ENCODE measurements at regions not wholly inside any gene's neighbourhood (a gene's known extent, or its start where the extent isn't known, plus 50 kb on each side); places are given as distances from the start of the nearest gene placed in this dataset.

DNA sequence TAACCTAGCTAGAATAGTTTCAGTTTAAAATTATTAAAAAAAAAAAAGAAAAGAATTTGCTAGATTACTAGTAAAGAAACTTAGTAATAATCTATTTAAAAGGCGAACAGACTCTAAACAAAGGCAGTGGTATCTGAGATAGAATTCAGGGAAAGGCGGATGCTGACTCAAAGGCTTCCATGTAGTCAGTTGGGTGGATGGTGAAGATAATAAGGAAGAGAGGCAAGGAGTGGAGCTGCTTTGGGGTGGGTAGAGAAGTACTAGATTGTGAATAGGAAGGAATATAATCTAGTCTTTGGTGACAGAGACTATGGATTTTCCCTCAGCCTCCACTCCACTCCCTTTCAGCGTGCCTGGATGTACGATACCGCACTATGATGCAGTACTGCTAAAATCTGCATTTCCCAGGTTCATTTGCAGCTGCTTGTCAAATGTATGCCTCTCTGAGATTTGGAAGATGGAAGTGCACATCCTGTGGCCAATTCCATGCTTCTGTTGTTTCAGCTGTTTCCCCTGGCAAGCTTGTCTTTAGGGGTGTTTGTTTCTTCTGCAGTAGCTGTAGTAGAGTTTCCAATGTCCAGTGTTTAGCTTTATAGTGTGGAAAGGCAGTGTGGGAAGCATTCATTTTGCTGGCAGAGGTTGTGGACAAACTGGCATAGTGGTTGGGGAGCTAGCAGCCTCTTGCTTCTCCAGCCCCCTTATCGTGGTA is 184.6 kb upstream of the NRIP1 start:
- H3K9me3 ChIP-seq (ENCODE audit: control insufficient read depth, low read length): no peaks in the 10 kb centered on the region
- H3K36me3 ChIP-seq (ENCODE audit: control insufficient read depth, insufficient read depth, low read length): no peaks in the 10 kb centered on the region
- H3K27ac ChIP-seq (ENCODE audit: insufficient read depth, low read length, poor library complexity, severe bottlenecking): no peak overlapping the region
- H3K4me3 ChIP-seq (ENCODE audit: insufficient read depth, low read depth, low read length, poor library complexity, severe bottlenecking): no peak overlapping the region
- no peak for DNase-seq
- no peaks in the 10 kb centered on the region for H3K4me1 ChIP-seq (ENCODE audit: control insufficient read depth, insufficient read depth, low read length, poor library complexity, severe bottlenecking)
- no peaks in the 10 kb centered on the region for H3K27me3 ChIP-seq (replicated peaks; ENCODE audit: control insufficient read depth, insufficient read depth, low read length, poor library complexity, severe bottlenecking)

DNA sequence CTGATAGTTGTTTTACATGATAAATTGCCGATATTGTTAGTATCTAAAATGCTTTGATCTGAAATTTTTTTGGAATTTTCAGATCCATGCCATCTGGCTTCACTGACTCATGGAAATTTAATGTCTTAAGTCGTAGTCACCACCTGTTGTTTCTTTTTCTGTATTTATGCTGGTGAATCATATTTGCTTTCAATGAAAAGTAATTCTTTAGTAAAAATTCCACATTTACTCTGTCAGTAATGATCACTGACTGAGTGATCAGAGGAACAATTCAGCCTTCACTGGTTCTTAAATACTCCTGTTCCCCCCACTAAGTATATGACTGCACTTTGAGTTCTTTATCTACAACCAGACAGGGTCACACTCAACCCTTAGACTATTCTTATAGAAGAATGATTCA is 185.6 kb upstream of the NRIP1 start:
- Histone ChIP-seq H3K4me1 (ENCODE audit: control insufficient read depth, insufficient read depth, low read length, poor library complexity, severe bottlenecking) (no peaks in the 10 kb centered on the region), H3K27me3 (replicated peaks; ENCODE audit: control insufficient read depth, insufficient read depth, low read length, poor library complexity, severe bottlenecking) (no peaks in the 10 kb centered on the region), H3K4me3 (ENCODE audit: insufficient read depth, low read depth, low read length, poor library complexity, severe bottlenecking) (no peak overlapping the region), H3K9me3 (ENCODE audit: control insufficient read depth, low read length) (no peaks in the 10 kb centered on the region), H3K36me3 (ENCODE audit: control insufficient read depth, insufficient read depth, low read length) (no peaks in the 10 kb centered on the region), H3K27ac (ENCODE audit: insufficient read depth, low read length, poor library complexity, severe bottlenecking) (no peak overlapping the region)
- no peak for DNase-seq

DNA sequence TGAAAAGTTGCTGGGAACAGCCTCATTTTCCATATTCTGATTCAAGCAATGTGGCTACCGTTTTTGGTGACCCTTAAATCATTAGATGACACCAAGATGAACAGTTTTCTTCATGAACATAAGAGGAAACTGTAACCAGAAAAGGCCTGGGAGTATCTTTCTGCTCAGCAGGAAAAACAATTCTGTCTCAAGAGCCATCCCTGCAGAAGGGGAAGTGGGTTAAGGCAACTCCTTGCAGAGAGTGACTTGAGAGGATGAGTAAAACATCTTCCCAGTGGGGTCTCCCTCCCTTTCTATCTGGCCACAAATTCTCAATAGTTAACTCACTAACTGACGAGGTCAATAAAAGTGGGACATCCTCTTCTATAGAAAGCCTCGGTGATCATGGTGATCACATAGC is 187.6 kb upstream of the NRIP1 start:
- H3K27ac ChIP-seq (ENCODE audit: insufficient read depth, low read length, poor library complexity, severe bottlenecking): no peak overlapping the region
- H3K4me3 ChIP-seq (ENCODE audit: insufficient read depth, low read depth, low read length, poor library complexity, severe bottlenecking): no peak overlapping the region
- DNase-seq: no peak

DNA sequence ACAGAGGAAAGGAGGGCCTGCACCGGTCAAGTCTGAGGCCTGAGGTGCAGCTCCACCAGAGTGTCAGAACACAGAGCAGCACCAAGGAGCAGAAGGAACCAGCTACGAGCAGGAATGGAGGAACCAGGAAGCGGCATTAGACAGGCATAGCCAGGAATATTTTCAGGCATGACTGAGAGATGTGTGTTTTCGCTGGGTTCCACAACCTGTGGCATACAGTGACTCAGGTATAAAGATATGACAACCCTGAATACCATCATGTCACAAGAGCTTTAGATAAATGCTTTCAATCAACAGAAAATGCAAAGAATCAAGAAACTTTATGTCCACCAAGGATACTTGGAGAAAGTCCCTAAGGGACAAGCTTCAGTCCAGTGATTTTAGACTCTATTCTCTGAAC is 189.3 kb upstream of the NRIP1 start:
- no peak for DNase-seq
- H3K27me3 ChIP-seq (replicated peaks; ENCODE audit: control insufficient read depth, insufficient read depth, low read length, poor library complexity, severe bottlenecking): no peaks in the 10 kb centered on the region
- H3K36me3 ChIP-seq (ENCODE audit: control insufficient read depth, insufficient read depth, low read length): no peaks in the 10 kb centered on the region
- H3K9me3 ChIP-seq (ENCODE audit: control insufficient read depth, low read length): no peaks in the 10 kb centered on the region
- H3K4me3 ChIP-seq (ENCODE audit: insufficient read depth, low read depth, low read length, poor library complexity, severe bottlenecking): no peak overlapping the region
- no peak overlapping the region for H3K27ac ChIP-seq (ENCODE audit: insufficient read depth, low read length, poor library complexity, severe bottlenecking)
- H3K4me1 ChIP-seq (ENCODE audit: control insufficient read depth, insufficient read depth, low read length, poor library complexity, severe bottlenecking): no peaks in the 10 kb centered on the region

More for the DNA sequence above, 187.6 kb upstream of the NRIP1 start:
- H3K9me3 ChIP-seq (ENCODE audit: control insufficient read depth, low read length): no peaks in the 10 kb centered on the region
- H3K4me1 ChIP-seq (ENCODE audit: control insufficient read depth, insufficient read depth, low read length, poor library complexity, severe bottlenecking): no peaks in the 10 kb centered on the region
- H3K36me3 ChIP-seq (ENCODE audit: control insufficient read depth, insufficient read depth, low read length): no peaks in the 10 kb centered on the region
- H3K27me3 ChIP-seq (replicated peaks; ENCODE audit: control insufficient read depth, insufficient read depth, low read length, poor library complexity, severe bottlenecking): no peaks in the 10 kb centered on the region

DNA sequence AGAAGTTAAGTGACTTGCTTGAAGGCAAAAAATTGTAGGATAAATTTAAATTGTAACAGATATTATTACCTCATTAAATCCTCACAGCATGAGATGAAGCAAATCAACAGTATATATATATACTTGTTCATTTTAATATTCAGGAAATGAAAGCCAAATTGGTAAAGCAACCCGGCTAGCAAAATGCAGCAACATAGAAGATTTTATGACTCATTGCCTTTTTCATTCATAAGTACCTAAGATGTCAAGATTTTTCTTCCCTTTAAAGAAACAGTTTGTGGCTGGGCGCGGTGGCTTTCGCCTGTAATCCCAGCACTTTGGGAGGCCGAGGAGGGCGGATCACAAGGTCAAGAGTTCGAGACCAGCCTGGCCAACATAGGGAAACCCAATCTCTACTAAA is 190.5 kb upstream of the NRIP1 start:
- Histone ChIP-seq H3K27me3 (replicated peaks; ENCODE audit: control insufficient read depth, insufficient read depth, low read length, poor library complexity, severe bottlenecking) (no peaks in the 10 kb centered on the region), H3K4me3 (ENCODE audit: insufficient read depth, low read depth, low read length, poor library complexity, severe bottlenecking) (no peak overlapping the region), H3K9me3 (ENCODE audit: control insufficient read depth, low read length) (no peaks in the 10 kb centered on the region), H3K27ac (ENCODE audit: insufficient read depth, low read length, poor library complexity, severe bottlenecking) (no peak overlapping the region), H3K4me1 (ENCODE audit: control insufficient read depth, insufficient read depth, low read length, poor library complexity, severe bottlenecking) (no peaks in the 10 kb centered on the region), H3K36me3 (ENCODE audit: control insufficient read depth, insufficient read depth, low read length) (no peaks in the 10 kb centered on the region)
- no peak for DNase-seq

DNA sequence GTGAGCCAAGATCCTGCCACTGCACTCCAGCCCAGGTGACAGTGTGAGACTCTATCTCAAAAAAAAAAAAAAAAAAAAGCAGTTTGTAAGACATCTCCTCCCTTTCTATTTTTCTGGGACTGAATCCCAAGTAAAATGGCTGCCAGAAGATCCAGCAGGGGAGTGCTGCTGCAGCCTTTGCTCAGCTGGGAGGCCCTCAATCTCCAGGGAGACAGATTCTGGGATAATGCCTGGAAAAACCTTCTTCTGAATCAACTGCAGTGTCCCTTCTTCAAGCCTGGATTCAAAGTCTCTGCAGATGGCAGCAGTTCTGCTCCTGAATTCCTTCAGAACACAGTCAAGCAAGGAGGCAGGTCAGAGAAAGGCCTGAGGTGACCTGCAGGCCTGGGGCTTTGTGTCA is 191.0 kb upstream of the NRIP1 start:
- H3K4me1 ChIP-seq (ENCODE audit: control insufficient read depth, insufficient read depth, low read length, poor library complexity, severe bottlenecking): no peaks in the 10 kb centered on the region
- no peaks in the 10 kb centered on the region for H3K9me3 ChIP-seq (ENCODE audit: control insufficient read depth, low read length)
- no peak overlapping the region for H3K27ac ChIP-seq (ENCODE audit: insufficient read depth, low read length, poor library complexity, severe bottlenecking)
- H3K36me3 ChIP-seq (ENCODE audit: control insufficient read depth, insufficient read depth, low read length): no peaks in the 10 kb centered on the region
- no peaks in the 10 kb centered on the region for H3K27me3 ChIP-seq (replicated peaks; ENCODE audit: control insufficient read depth, insufficient read depth, low read length, poor library complexity, severe bottlenecking)
- H3K4me3 ChIP-seq (ENCODE audit: insufficient read depth, low read depth, low read length, poor library complexity, severe bottlenecking): no peak overlapping the region
- DNase-seq: no peak

DNA sequence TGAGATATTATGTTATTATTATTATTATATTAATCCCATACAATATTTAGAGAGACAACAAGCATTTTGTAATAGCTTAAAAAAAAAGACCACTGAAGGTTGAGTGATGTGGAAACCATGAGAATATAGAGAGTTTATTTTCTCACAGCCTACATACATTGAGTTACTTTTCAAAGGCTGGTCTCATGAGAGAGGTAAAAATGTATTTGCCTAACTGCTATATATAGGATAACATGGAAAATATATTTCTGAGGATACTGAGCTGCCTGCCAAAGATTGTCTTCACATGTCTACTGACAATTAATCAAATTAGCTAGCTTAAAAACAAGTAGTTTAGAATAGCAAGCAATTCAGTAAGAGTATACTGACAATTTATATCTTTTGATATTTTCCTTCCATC is 192.2 kb upstream of the NRIP1 start:
- Histone ChIP-seq H3K4me3 (ENCODE audit: insufficient read depth, low read depth, low read length, poor library complexity, severe bottlenecking) (no peak overlapping the region), H3K36me3 (ENCODE audit: control insufficient read depth, insufficient read depth, low read length) (no peaks in the 10 kb centered on the region), H3K27ac (ENCODE audit: insufficient read depth, low read length, poor library complexity, severe bottlenecking) (no peak overlapping the region), H3K9me3 (ENCODE audit: control insufficient read depth, low read length) (no peaks in the 10 kb centered on the region), H3K4me1 (ENCODE audit: control insufficient read depth, insufficient read depth, low read length, poor library complexity, severe bottlenecking) (no peaks in the 10 kb centered on the region), H3K27me3 (replicated peaks; ENCODE audit: control insufficient read depth, insufficient read depth, low read length, poor library complexity, severe bottlenecking) (no peaks in the 10 kb centered on the region)
- no peak for DNase-seq

DNA sequence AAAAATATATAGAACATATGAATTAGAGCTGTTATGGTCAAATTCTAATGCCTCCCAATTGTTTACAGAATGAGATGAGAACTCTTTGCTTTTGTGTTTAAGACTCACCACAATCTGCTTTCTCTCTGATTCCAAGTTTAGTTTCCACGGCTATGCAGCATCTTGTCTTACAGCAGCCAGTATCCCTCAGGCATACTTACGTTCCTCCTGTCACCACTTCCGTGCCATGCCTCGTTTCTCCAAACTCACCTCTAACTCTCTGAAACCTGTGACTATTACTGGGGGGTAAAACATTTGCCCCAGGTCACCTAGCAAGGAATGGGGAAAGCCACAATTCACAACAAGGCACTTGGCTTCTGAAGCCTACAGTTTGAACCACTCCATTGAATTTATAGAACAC is 192.8 kb upstream of the NRIP1 start:
- H3K27me3 ChIP-seq (replicated peaks; ENCODE audit: control insufficient read depth, insufficient read depth, low read length, poor library complexity, severe bottlenecking): no peaks in the 10 kb centered on the region
- H3K9me3 ChIP-seq (ENCODE audit: control insufficient read depth, low read length): no peaks in the 10 kb centered on the region
- H3K4me3 ChIP-seq (ENCODE audit: insufficient read depth, low read depth, low read length, poor library complexity, severe bottlenecking): no peak overlapping the region
- DNase-seq: no peak
- no peaks in the 10 kb centered on the region for H3K4me1 ChIP-seq (ENCODE audit: control insufficient read depth, insufficient read depth, low read length, poor library complexity, severe bottlenecking)
- no peak overlapping the region for H3K27ac ChIP-seq (ENCODE audit: insufficient read depth, low read length, poor library complexity, severe bottlenecking)
- no peaks in the 10 kb centered on the region for H3K36me3 ChIP-seq (ENCODE audit: control insufficient read depth, insufficient read depth, low read length)

DNA sequence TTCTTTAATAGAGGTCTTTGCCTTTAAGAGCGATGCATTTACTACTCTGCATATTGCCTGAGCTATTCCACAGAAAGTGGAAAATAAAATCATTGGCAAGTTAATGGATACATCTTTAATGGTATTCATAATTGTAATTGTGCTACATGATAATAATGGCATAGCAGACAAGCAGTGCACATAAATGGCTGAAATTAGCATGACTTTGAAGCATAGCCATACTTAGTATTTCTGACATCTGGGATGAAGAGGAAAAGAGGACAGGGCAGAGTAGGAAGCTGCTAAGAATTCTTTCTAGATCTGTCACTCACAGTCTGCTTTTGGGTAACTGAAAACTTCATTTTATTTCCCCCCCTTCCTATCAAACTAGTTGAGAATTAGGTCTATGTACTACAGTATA is 195.0 kb upstream of the NRIP1 start:
- DNase-seq: no peak
- Histone ChIP-seq H3K36me3 (ENCODE audit: control insufficient read depth, insufficient read depth, low read length) (no peaks in the 10 kb centered on the region), H3K4me3 (ENCODE audit: insufficient read depth, low read depth, low read length, poor library complexity, severe bottlenecking) (no peak overlapping the region), H3K27ac (ENCODE audit: insufficient read depth, low read length, poor library complexity, severe bottlenecking) (no peak overlapping the region), H3K27me3 (replicated peaks; ENCODE audit: control insufficient read depth, insufficient read depth, low read length, poor library complexity, severe bottlenecking) (no peaks in the 10 kb centered on the region), H3K4me1 (ENCODE audit: control insufficient read depth, insufficient read depth, low read length, poor library complexity, severe bottlenecking) (no peaks in the 10 kb centered on the region), H3K9me3 (ENCODE audit: control insufficient read depth, low read length) (no peaks in the 10 kb centered on the region)

DNA sequence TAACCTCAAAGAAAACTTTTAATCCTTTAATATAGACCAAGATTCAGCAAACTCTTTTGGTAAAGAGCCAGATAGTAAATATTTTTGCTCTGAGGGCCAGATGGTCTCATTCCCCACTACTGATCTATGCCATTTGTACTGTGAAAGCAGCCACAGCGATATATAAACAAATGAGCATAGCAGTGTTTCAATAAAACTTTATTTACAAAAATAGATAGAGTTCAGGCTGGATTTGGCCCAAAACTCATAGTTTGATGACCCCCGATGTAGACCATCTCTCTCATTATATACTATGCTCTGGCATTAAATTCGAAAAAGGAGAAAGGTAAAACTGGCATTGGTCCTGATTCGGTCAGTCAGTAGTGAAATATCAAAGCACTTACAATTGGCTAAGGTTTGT is 195.8 kb upstream of the NRIP1 start:
- Histone ChIP-seq H3K27me3 (replicated peaks; ENCODE audit: control insufficient read depth, insufficient read depth, low read length, poor library complexity, severe bottlenecking) (no peaks in the 10 kb centered on the region), H3K4me1 (ENCODE audit: control insufficient read depth, insufficient read depth, low read length, poor library complexity, severe bottlenecking) (no peaks in the 10 kb centered on the region), H3K9me3 (ENCODE audit: control insufficient read depth, low read length) (no peaks in the 10 kb centered on the region), H3K27ac (ENCODE audit: insufficient read depth, low read length, poor library complexity, severe bottlenecking) (no peak overlapping the region), H3K4me3 (ENCODE audit: insufficient read depth, low read depth, low read length, poor library complexity, severe bottlenecking) (no peak overlapping the region), H3K36me3 (ENCODE audit: control insufficient read depth, insufficient read depth, low read length) (no peaks in the 10 kb centered on the region)
- no peak for DNase-seq
